Activated CD8-positive, alpha-beta T cell treated with anti-CD3 and anti-CD28 coated beads for 36 hours (primary cell): ENCODE measurements at regions not wholly inside any gene's neighbourhood (a gene's known extent, or its start where the extent isn't known, plus 50 kb on each side); places are given as distances from the start of the nearest gene placed in this dataset.

Source experiments
- ATAC-seq: fragments of 200-7000 bp; cut with Tn5 transposase; one replicate; pipeline ENCODE4 v1.10.0; 2021; ENCODE audit warnings: mild to moderate bottlenecking, moderate library complexity
- CTCF ChIA-PET: fragments of 350-600 bp; sonication (Branson Sonifier 250); formaldehyde crosslinking; loops from one replicate; lab custom pipeline; 2021; ENCODE audit warnings: antibody characterized with exemption; lab: Charles Lee
- POLR2A ChIA-PET: fragments of 350-600 bp; sonication (Branson Sonifier 250); formaldehyde crosslinking; loops from one replicate; lab custom pipeline; 2021; ENCODE audit warnings: antibody characterized with exemption; lab: Charles Lee
- DNase-seq: peaks from one replicate; pipeline ENCODE4 v3.0.0-alpha.2; 2020
- H3K27ac Mint-ChIP-seq: one replicate; pipeline ENCODE4 v1.8.0; 2021; ENCODE audit warnings: mild to moderate bottlenecking, mixed read lengths
- H3K27me3 Mint-ChIP-seq: one replicate; pipeline ENCODE4 v1.8.0; 2021; ENCODE audit warnings: mixed read lengths
- H3K36me3 Mint-ChIP-seq: one replicate; pipeline ENCODE4 v1.8.0; 2021; ENCODE audit warnings: low read depth, mixed read lengths
- H3K4me1 Mint-ChIP-seq: one replicate; pipeline ENCODE4 v1.8.0; 2021; ENCODE audit warnings: low read depth, mixed read lengths
- H3K4me3 Mint-ChIP-seq: one replicate; pipeline ENCODE4 v1.8.0; 2021; ENCODE audit warnings: mild to moderate bottlenecking, moderate library complexity, mixed read lengths
- H3K9me3 Mint-ChIP-seq: one replicate; pipeline ENCODE4 v1.8.0; 2021; ENCODE audit warnings: mixed read lengths
- intact Hi-C: fragments of 100-400 bp; cut with micrococcal nuclease; formaldehyde crosslinking; loops from one replicate; pipeline ENCODE4 v1.10.0; 2022
- TF ChIP-seq, protein P1 (sequence below): fragments of 200-600 bp; IDR thresholded peaks from one replicate; pipeline ENCODE4 v1.8.0; 2022; ENCODE audit warnings: antibody characterized with exemption, mild to moderate bottlenecking

GRCh38 chr18:67268530-67268929 is 248.0 kb downstream of the DSEL start:
- intact Hi-C loops, result no loop called here

GRCh38 chr18:67266246-67267237 is 250.0 kb downstream of the DSEL start:
- ChIA-PET POLR2A (no interaction called here), CTCF (no interaction called here)
- Mint-ChIP-seq H3K27ac (no peak overlapping the region), H3K27me3 (peaks cover 2% of the 10 kb centered on the region), H3K4me1 (peaks cover 33% of the 10 kb centered on the region), H3K36me3 (no peaks in the 10 kb centered on the region), H3K4me3 (no peak overlapping the region), H3K9me3 (no peaks in the 10 kb centered on the region)
- intact Hi-C loops, result no loop called here
- ATAC-seq, result no peak
- DNase-seq, result no peak
- TF ChIP-seq, protein P1, sequence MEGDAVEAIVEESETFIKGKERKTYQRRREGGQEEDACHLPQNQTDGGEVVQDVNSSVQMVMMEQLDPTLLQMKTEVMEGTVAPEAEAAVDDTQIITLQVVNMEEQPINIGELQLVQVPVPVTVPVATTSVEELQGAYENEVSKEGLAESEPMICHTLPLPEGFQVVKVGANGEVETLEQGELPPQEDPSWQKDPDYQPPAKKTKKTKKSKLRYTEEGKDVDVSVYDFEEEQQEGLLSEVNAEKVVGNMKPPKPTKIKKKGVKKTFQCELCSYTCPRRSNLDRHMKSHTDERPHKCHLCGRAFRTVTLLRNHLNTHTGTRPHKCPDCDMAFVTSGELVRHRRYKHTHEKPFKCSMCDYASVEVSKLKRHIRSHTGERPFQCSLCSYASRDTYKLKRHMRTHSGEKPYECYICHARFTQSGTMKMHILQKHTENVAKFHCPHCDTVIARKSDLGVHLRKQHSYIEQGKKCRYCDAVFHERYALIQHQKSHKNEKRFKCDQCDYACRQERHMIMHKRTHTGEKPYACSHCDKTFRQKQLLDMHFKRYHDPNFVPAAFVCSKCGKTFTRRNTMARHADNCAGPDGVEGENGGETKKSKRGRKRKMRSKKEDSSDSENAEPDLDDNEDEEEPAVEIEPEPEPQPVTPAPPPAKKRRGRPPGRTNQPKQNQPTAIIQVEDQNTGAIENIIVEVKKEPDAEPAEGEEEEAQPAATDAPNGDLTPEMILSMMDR, result no peak

More at GRCh38 chr18:67268530-67268929, 248.0 kb downstream of the DSEL start:
- Mint-ChIP-seq H3K9me3 (no peaks in the 10 kb centered on the region), H3K27ac (no peak overlapping the region), H3K4me3 (no peak overlapping the region), H3K36me3 (no peaks in the 10 kb centered on the region), H3K27me3 (peaks cover 2% of the 10 kb centered on the region), H3K4me1 (peaks cover 24% of the 10 kb centered on the region)
- CTCF ChIA-PET, result no interaction called here
- TF ChIP-seq, protein P1, result no peak
- DNase-seq (no peak), ATAC-seq (no peak)
- POLR2A ChIA-PET, result no interaction called here

GRCh38 chr18:67265464-67266245 is 250.9 kb downstream of the DSEL start:
- H3K27ac Mint-ChIP-seq, result no peak overlapping the region
- peaks cover 2% of the 10 kb centered on the region for H3K27me3 Mint-ChIP-seq
- CTCF ChIA-PET, result no interaction called here
- no peak overlapping the region for H3K4me3 Mint-ChIP-seq
- TF ChIP-seq, protein P1, result no peak
- H3K36me3 Mint-ChIP-seq, result no peaks in the 10 kb centered on the region
- POLR2A ChIA-PET, result no interaction called here
- H3K4me1 Mint-ChIP-seq, result peaks cover 35% of the 10 kb centered on the region
- no peaks in the 10 kb centered on the region for H3K9me3 Mint-ChIP-seq
- intact Hi-C loops, result no loop called here
- ATAC-seq, result peak; percentile 48
- no peak for DNase-seq

- Mint-ChIP-seq H3K4me1 (peaks cover 33% of the 10 kb centered on the region), H3K9me3 (no peaks in the 10 kb centered on the region), H3K4me3 (no peak overlapping the region), H3K27me3 (no peaks in the 10 kb centered on the region), H3K27ac (no peak overlapping the region), H3K36me3 (no peaks in the 10 kb centered on the region)
- POLR2A ChIA-PET, result no interaction called here
- CTCF ChIA-PET, result no interaction called here
- ATAC-seq (peak; percentile 68), DNase-seq (no peak)
- intact Hi-C loops, result no loop called here
- TF ChIP-seq, protein P1, result no peak
These were observed 254.5 kb downstream of the DSEL start for GRCh38 chr18:67261931-67262552.
